WI38 (cell line): ENCODE measurements at regions not wholly inside any gene's neighbourhood (a gene's known extent, or its start where the extent isn't known, plus 50 kb on each side); places are given as distances from the start of the nearest gene placed in this dataset.

Source experiments
- H3K4me3 ChIP-seq: 2 replicates; pipeline ENCODE4 v1.5.1; 2011; ENCODE audit warnings: low read depth, mild to moderate bottlenecking, control low read depth, low read length
- CTCF ChIP-seq: IDR thresholded peaks from 2 replicates; pipeline ENCODE4 v1.5.1; 2012; ENCODE audit warnings: low read depth, mild to moderate bottlenecking, control low read depth, low read length

GRCh38 chr13:76542176-76542575 is 344.0 kb downstream of the KCTD12 start:
- TF ChIP-seq CTCF: no peak
- no peak overlapping the region for H3K4me3 ChIP-seq

- H3K4me3 ChIP-seq: no peak overlapping the region
- no peak for TF ChIP-seq CTCF
Observed at GRCh38 chr13:76538004-76538403, 348.2 kb downstream of the KCTD12 start.

GRCh38 chr13:76533251-76533650 is 353.0 kb downstream of the KCTD12 start:
- no peak for TF ChIP-seq CTCF
- no peak overlapping the region for H3K4me3 ChIP-seq

GRCh38 chr13:76527041-76527440 is 359.2 kb downstream of the KCTD12 start:
- TF ChIP-seq CTCF: no peak
- H3K4me3 ChIP-seq: no peak overlapping the region

GRCh38 chr13:76523740-76524340 is 362.4 kb downstream of the KCTD12 start:
- no peak for TF ChIP-seq CTCF
- no peak overlapping the region for H3K4me3 ChIP-seq

- TF ChIP-seq CTCF: no peak
- no peak overlapping the region for H3K4me3 ChIP-seq
Observed at GRCh38 chr13:76522083-76522755, 364.0 kb downstream of the KCTD12 start.

GRCh38 chr13:76519685-76520084 is 366.5 kb downstream of the KCTD12 start:
- no peak overlapping the region for H3K4me3 ChIP-seq
- no peak for TF ChIP-seq CTCF
